ENCODE measurements at regions not wholly inside any gene's neighbourhood (a gene's known extent, or its start where the extent isn't known, plus 50 kb on each side); places are given as distances from the start of the nearest gene placed in this dataset.

- Histone ChIP-seq H3K4me1 (ENCODE audit: control insufficient read depth, insufficient read depth, low read length) (no peaks in the 10 kb centered on the region), H3K27me3 (ENCODE audit: control insufficient read depth in 1 of 2, insufficient read depth in 2 of 2, low read length in 2 of 2) (no peaks in the 10 kb centered on the region), H3K27ac (ENCODE audit: low read length) (no peak overlapping the region), H3K4me3 (ENCODE audit: low read length in 2 of 2) (no peak overlapping the region), H3K9ac (ENCODE audit: low read length in 2 of 2) (no peak overlapping the region), H3K9me3 (ENCODE audit: control insufficient read depth in 2 of 2, low read length in 2 of 2) (no peaks in the 10 kb centered on the region), H3K36me3 (ENCODE audit: control insufficient read depth in 2 of 2, insufficient read depth in 2 of 2, low read length in 2 of 2) (no peaks in the 10 kb centered on the region)
These were observed 1169.6 kb downstream of the EFNB2 start for GRCh38 chr13:105365831-105366230.

- Histone ChIP-seq H3K4me1 (ENCODE audit: control insufficient read depth, insufficient read depth, low read length) (no peaks in the 10 kb centered on the region), H3K9me3 (ENCODE audit: control insufficient read depth in 2 of 2, low read length in 2 of 2) (no peaks in the 10 kb centered on the region), H3K9ac (ENCODE audit: low read length in 2 of 2) (no peak overlapping the region), H3K27me3 (ENCODE audit: control insufficient read depth in 1 of 2, insufficient read depth in 2 of 2, low read length in 2 of 2) (no peaks in the 10 kb centered on the region), H3K27ac (ENCODE audit: low read length) (no peak overlapping the region), H3K36me3 (ENCODE audit: control insufficient read depth in 2 of 2, insufficient read depth in 2 of 2, low read length in 2 of 2) (no peaks in the 10 kb centered on the region), H3K4me3 (ENCODE audit: low read length in 2 of 2) (no peak overlapping the region)
These were observed 1170.4 kb downstream of the EFNB2 start for GRCh38 chr13:105365021-105365550.

GRCh38 chr13:105364191-105364590 is 1171.3 kb downstream of the EFNB2 start:
- H3K9me3 ChIP-seq (ENCODE audit: control insufficient read depth in 2 of 2, low read length in 2 of 2): no peaks in the 10 kb centered on the region
- H3K27ac ChIP-seq (ENCODE audit: low read length): no peak overlapping the region
- H3K36me3 ChIP-seq (ENCODE audit: control insufficient read depth in 2 of 2, insufficient read depth in 2 of 2, low read length in 2 of 2): no peaks in the 10 kb centered on the region

GRCh38 chr13:105363261-105364190 is 1171.9 kb downstream of the EFNB2 start:
- Histone ChIP-seq H3K36me3 (ENCODE audit: control insufficient read depth in 2 of 2, insufficient read depth in 2 of 2, low read length in 2 of 2) (no peaks in the 10 kb centered on the region), H3K4me1 (ENCODE audit: control insufficient read depth, insufficient read depth, low read length) (no peaks in the 10 kb centered on the region), H3K9me3 (ENCODE audit: control insufficient read depth in 2 of 2, low read length in 2 of 2) (no peaks in the 10 kb centered on the region), H3K4me3 (ENCODE audit: low read length in 2 of 2) (no peak overlapping the region), H3K27ac (ENCODE audit: low read length) (no peak overlapping the region), H3K9ac (ENCODE audit: low read length in 2 of 2) (no peak overlapping the region), H3K27me3 (ENCODE audit: control insufficient read depth in 1 of 2, insufficient read depth in 2 of 2, low read length in 2 of 2) (no peaks in the 10 kb centered on the region)

More at GRCh38 chr13:105364191-105364590, 1171.3 kb downstream of the EFNB2 start:
- Histone ChIP-seq H3K27me3 (ENCODE audit: control insufficient read depth in 1 of 2, insufficient read depth in 2 of 2, low read length in 2 of 2) (no peaks in the 10 kb centered on the region), H3K4me3 (ENCODE audit: low read length in 2 of 2) (no peak overlapping the region), H3K4me1 (ENCODE audit: control insufficient read depth, insufficient read depth, low read length) (no peaks in the 10 kb centered on the region), H3K9ac (ENCODE audit: low read length in 2 of 2) (no peak overlapping the region)

GRCh38 chr13:105353654-105354053 is 1181.8 kb downstream of the EFNB2 start:
- H3K4me1 ChIP-seq (ENCODE audit: control insufficient read depth, insufficient read depth, low read length): no peaks in the 10 kb centered on the region
- no peaks in the 10 kb centered on the region for H3K27me3 ChIP-seq (ENCODE audit: control insufficient read depth in 1 of 2, insufficient read depth in 2 of 2, low read length in 2 of 2)
- H3K4me3 ChIP-seq (ENCODE audit: low read length in 2 of 2): no peak overlapping the region
- no peak overlapping the region for H3K9ac ChIP-seq (ENCODE audit: low read length in 2 of 2)
- no peak overlapping the region for H3K27ac ChIP-seq (ENCODE audit: low read length)
- H3K9me3 ChIP-seq (ENCODE audit: control insufficient read depth in 2 of 2, low read length in 2 of 2): no peaks in the 10 kb centered on the region
- H3K36me3 ChIP-seq (ENCODE audit: control insufficient read depth in 2 of 2, insufficient read depth in 2 of 2, low read length in 2 of 2): no peaks in the 10 kb centered on the region

- no peaks in the 10 kb centered on the region for H3K27me3 ChIP-seq (ENCODE audit: control insufficient read depth in 1 of 2, insufficient read depth in 2 of 2, low read length in 2 of 2)
- no peak overlapping the region for H3K9ac ChIP-seq (ENCODE audit: low read length in 2 of 2)
- no peaks in the 10 kb centered on the region for H3K36me3 ChIP-seq (ENCODE audit: control insufficient read depth in 2 of 2, insufficient read depth in 2 of 2, low read length in 2 of 2)
- H3K4me3 ChIP-seq (ENCODE audit: low read length in 2 of 2): no peak overlapping the region
- H3K4me1 ChIP-seq (ENCODE audit: control insufficient read depth, insufficient read depth, low read length): no peaks in the 10 kb centered on the region
- no peaks in the 10 kb centered on the region for H3K9me3 ChIP-seq (ENCODE audit: control insufficient read depth in 2 of 2, low read length in 2 of 2)
- H3K27ac ChIP-seq (ENCODE audit: low read length): no peak overlapping the region
These were observed 1186.3 kb downstream of the EFNB2 start for GRCh38 chr13:105349082-105349723.

GRCh38 chr13:105346141-105346775 is 1189.2 kb downstream of the EFNB2 start:
- no peak overlapping the region for H3K4me3 ChIP-seq (ENCODE audit: low read length in 2 of 2)
- no peaks in the 10 kb centered on the region for H3K27me3 ChIP-seq (ENCODE audit: control insufficient read depth in 1 of 2, insufficient read depth in 2 of 2, low read length in 2 of 2)
- H3K36me3 ChIP-seq (ENCODE audit: control insufficient read depth in 2 of 2, insufficient read depth in 2 of 2, low read length in 2 of 2): no peaks in the 10 kb centered on the region
- H3K9me3 ChIP-seq (ENCODE audit: control insufficient read depth in 2 of 2, low read length in 2 of 2): no peaks in the 10 kb centered on the region
- peaks cover 1% of the 10 kb centered on the region for H3K4me1 ChIP-seq (ENCODE audit: control insufficient read depth, insufficient read depth, low read length)
- H3K27ac ChIP-seq (ENCODE audit: low read length): no peak overlapping the region
- H3K9ac ChIP-seq (ENCODE audit: low read length in 2 of 2): no peak overlapping the region

GRCh38 chr13:105345730-105346129 is 1189.7 kb downstream of the EFNB2 start:
- H3K27me3 ChIP-seq (ENCODE audit: control insufficient read depth in 1 of 2, insufficient read depth in 2 of 2, low read length in 2 of 2): no peaks in the 10 kb centered on the region
- H3K9ac ChIP-seq (ENCODE audit: low read length in 2 of 2): no peak overlapping the region
- peaks cover 2% of the 10 kb centered on the region for H3K4me1 ChIP-seq (ENCODE audit: control insufficient read depth, insufficient read depth, low read length)
- no peak overlapping the region for H3K27ac ChIP-seq (ENCODE audit: low read length)
- H3K36me3 ChIP-seq (ENCODE audit: control insufficient read depth in 2 of 2, insufficient read depth in 2 of 2, low read length in 2 of 2): no peaks in the 10 kb centered on the region
- no peak overlapping the region for H3K4me3 ChIP-seq (ENCODE audit: low read length in 2 of 2)
- no peaks in the 10 kb centered on the region for H3K9me3 ChIP-seq (ENCODE audit: control insufficient read depth in 2 of 2, low read length in 2 of 2)

- Histone ChIP-seq H3K4me1 (ENCODE audit: control insufficient read depth, insufficient read depth, low read length) (peaks cover 2% of the 10 kb centered on the region), H3K9me3 (ENCODE audit: control insufficient read depth in 2 of 2, low read length in 2 of 2) (no peaks in the 10 kb centered on the region), H3K36me3 (ENCODE audit: control insufficient read depth in 2 of 2, insufficient read depth in 2 of 2, low read length in 2 of 2) (no peaks in the 10 kb centered on the region), H3K27ac (ENCODE audit: low read length) (no peak overlapping the region), H3K9ac (ENCODE audit: low read length in 2 of 2) (no peak overlapping the region), H3K27me3 (ENCODE audit: control insufficient read depth in 1 of 2, insufficient read depth in 2 of 2, low read length in 2 of 2) (no peaks in the 10 kb centered on the region), H3K4me3 (ENCODE audit: low read length in 2 of 2) (no peak overlapping the region)
These were observed 1190.3 kb downstream of the EFNB2 start for GRCh38 chr13:105345131-105345530.

- Histone ChIP-seq H3K36me3 (ENCODE audit: control insufficient read depth in 2 of 2, insufficient read depth in 2 of 2, low read length in 2 of 2) (no peaks in the 10 kb centered on the region), H3K4me1 (ENCODE audit: control insufficient read depth, insufficient read depth, low read length) (peaks cover 2% of the 10 kb centered on the region), H3K4me3 (ENCODE audit: low read length in 2 of 2) (no peak overlapping the region), H3K27me3 (ENCODE audit: control insufficient read depth in 1 of 2, insufficient read depth in 2 of 2, low read length in 2 of 2) (no peaks in the 10 kb centered on the region), H3K27ac (ENCODE audit: low read length) (no peak overlapping the region), H3K9me3 (ENCODE audit: control insufficient read depth in 2 of 2, low read length in 2 of 2) (no peaks in the 10 kb centered on the region), H3K9ac (ENCODE audit: low read length in 2 of 2) (no peak overlapping the region)
These were observed 1192.2 kb downstream of the EFNB2 start for GRCh38 chr13:105343134-105343806.
